Left renal pelvis (tissue), 4 donors: ENCODE measurements at regions not wholly inside any gene's neighbourhood (a gene's known extent, or its start where the extent isn't known, plus 50 kb on each side); places are given as distances from the start of the nearest gene placed in this dataset.

Source experiments
- DNase-seq, 4 donors: peaks; one replicate each; pipeline ENCODE4 v3.0.0-alpha.2; 2013; ENCODE audit warnings: low read depth in 4 of 4, low spot score in 3 of 4

- DNase-seq = no peak
Observed at GRCh38 chr10:83037653-83038052, 1101.7 kb upstream of the GHITM start.

- no peak for DNase-seq
Observed at GRCh38 chr10:83038631-83039030, 1100.7 kb upstream of the GHITM start.

GRCh38 chr10:83045731-83046130, 1093.6 kb upstream of the GHITM start:
- no peak for DNase-seq

DNA sequence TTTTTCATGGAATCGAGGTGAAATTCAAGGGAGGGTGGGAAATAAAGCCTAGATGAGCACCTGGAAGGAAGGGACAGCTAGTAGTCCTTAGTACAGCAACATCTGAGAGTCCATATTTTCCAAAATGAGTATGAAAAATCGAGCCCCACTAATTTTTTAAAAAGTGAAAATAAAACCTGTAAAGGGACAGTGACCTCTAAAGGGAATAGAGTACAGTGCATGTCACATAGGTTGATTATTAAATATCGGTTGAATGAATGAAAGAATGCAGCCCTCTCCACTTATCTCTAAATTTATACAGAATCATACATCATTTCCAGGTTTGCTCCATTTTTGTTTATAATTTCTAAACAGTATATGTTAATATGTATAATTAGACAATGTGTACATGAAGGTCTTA, 1088.5 kb upstream of the GHITM start:
- DNase-seq = no peak

GRCh38 chr10:83062871-83063270, 1076.4 kb upstream of the GHITM start:
- no peak for DNase-seq

DNA sequence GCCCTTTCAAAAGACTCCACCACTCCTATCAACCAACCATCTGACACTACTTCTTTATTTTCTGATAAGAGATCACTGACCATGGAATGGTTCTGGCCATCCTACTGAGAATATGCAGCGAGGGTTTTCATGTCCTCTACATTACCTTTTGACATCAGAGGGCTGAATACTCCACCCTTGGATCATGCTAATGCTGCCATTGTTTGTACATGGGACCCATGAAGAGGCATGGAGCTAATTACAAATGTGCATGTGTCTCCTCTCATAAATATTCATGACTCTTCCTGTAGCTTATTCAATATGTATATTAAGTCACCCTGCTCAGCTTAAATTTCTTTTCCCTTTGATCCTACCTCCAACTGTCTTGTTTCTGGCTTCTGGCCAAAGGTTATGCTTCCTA, 1065.8 kb upstream of the GHITM start:
- DNase-seq = no peak

DNA sequence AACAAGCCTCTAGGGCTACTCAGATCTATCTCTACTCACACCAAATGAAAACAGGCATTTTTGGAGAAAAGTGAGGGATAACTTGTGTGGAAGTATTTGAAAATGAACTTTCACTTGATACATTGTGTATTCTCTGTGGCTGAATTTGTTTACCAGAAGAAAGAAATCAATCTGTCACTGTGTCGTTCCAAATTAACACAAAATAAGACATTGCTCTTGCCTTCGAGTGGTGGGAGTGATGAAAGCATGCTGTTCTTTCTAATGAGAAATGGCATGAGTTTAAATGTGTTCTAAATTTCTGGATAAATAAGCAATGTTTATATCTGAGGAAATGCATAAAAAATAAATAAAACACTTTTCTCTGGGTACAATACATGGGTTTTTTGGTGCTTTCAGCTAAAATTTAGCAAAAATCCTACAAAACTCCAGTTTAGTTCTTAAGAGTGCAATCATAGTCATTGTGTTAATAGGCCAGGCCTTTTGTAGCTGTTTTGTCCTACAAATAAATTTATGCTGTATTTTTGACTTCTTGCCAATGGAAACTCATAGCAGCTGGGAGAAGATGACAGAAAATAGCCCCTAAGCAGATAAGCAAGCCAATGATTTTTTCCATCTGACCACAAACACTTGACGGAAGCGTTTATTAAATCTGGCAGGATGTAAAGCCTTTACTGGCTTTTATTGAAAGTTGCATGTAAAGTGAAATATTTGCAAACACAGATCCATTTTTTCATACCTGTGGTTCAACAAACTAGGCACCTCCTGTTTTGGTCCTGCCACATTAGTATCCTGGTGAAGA, 1064.1 kb upstream of the GHITM start:
- peak; percentile 46 to 52 (median 48) for DNase-seq

DNA sequence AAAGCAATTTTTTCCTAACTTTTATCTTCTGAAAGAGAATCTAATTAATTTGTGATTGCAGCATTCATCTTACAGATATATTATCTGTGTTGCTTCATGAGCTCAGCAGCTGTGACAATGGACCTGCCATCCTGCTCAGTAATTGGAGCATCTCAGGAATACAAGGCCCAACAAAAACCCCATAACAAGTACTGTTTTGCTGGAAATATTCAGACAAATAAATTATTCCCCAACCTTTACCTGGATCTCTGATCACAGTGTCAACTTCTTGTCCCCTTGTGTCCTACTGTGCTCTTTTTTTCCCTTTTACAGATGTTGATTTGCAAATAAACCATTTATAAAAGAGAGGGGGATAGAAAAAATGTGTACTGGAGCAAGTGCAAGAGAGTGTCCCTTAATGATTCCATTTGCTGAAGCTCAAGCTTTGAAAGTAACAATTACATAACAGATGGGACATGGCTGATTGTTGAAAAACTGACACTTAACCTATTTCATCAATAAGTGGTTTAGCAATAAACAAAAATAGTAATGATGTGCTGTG, 1063.4 kb upstream of the GHITM start:
- no peak for DNase-seq

- DNase-seq = no peak
Observed at GRCh38 chr10:83076443-83076842, 1062.9 kb upstream of the GHITM start.

- DNase-seq = no peak
Observed at GRCh38 chr10:83078160-83078559, 1061.1 kb upstream of the GHITM start.

DNA sequence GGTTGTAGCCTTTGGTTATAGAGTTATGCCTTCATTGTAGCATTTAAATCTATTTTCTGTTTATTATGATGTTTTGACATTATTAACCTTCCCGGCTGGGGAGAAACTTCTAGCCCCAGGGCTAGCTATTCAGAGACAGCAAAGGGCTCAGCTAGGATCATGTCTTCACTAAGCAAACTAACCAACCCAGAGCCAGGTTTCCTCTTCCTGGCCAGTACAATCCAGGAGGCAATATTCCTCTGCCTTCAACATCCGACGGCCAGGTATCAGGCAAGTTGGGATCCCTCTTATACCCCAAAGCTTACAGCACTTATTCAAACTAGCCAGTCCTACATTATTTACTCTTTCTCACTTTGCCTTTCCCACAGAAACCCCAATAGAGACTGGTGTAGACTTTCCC, 1060.7 kb upstream of the GHITM start:
- DNase-seq = no peak

GRCh38 chr10:83083831-83084230, 1055.5 kb upstream of the GHITM start:
- peak in 1 of 4 donors; percentile 6 for DNase-seq

DNA sequence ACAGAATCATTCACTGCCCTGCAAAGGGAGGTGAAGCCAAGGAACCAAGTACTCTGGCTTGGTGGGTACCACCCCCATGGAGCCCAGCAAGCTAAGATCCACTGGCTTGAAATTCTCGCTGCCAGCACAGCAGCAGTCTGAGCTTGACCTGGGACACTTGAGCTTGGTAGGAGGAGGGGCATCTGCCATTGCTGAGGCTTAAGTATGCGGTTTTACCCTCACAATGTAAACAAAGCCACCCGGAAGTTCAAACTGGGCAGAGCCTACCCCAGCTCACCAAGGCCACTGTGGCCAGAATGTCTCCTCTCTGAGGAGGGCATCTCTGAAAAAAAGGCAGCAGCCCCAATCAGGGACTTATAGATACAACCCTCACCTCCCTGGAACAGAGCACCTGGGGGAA, 1050.0 kb upstream of the GHITM start:
- DNase-seq = no peak

DNA sequence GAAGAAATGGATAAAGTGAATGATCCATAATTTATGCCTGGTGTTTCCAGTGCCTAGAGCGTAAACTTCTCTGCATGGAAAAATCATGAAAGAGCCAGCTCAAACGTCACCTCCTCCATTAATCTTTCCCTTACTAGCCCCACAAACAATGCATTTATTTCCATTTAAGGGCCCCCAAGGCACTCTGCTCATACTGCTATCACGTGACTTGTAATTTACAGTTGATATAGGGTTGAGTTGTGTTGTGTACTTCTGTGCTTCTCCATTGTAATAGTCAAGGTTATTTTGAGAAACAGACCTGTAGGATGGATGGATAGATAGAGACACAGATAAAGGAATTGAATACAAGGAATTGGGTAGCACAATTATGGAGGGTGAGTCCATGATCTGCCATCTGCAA, 1034.7 kb upstream of the GHITM start:
- no peak for DNase-seq

- no peak for DNase-seq
Observed at GRCh38 chr10:83108565-83109333, 1030.6 kb upstream of the GHITM start.

DNA sequence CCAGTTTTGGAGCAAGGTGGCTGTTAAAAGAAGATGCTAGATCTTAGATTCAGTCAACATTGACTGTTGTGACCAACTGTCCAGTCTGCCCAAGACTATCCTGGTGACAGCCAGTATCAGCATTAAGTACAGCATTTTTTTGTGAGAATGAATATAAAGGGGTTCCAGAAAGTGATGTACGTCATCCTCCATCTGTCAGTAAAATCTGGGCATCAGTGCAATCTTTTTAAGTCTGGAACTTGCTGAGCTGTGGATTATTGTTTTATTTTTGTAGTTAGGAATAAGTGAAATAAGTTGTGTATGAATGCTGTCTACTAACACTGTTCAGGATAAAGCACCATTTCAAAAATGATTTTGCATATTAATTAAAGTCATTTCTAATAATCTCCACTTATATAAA, 1020.0 kb upstream of the GHITM start:
- DNase-seq = no peak

- DNase-seq = no peak
Observed at GRCh38 chr10:83122336-83122735, 1017.0 kb upstream of the GHITM start.

- no peak for DNase-seq
Observed at GRCh38 chr10:83127942-83128575, 1011.2 kb upstream of the GHITM start.

GRCh38 chr10:83140811-83141210, 998.5 kb upstream of the GHITM start:
- DNase-seq = no peak

- no peak for DNase-seq
Observed at GRCh38 chr10:83142074-83142563, 997.2 kb upstream of the GHITM start.

- no peak for DNase-seq
Observed at GRCh38 chr10:83144461-83144860, 994.8 kb upstream of the GHITM start.
